Lower leg skin (tissue), 3 donors: ENCODE measurements at regions not wholly inside any gene's neighbourhood (a gene's known extent, or its start where the extent isn't known, plus 50 kb on each side); places are given as distances from the start of the nearest gene placed in this dataset.

Source experiments
- POLR2A ChIP-seq, 2 donors: fragments of 450-650 bp; IDR thresholded peaks; one replicate each; pipeline ENCODE4 v1.6.1; 2016 to 2017; ENCODE audit warnings: antibody characterized with exemption in 2 of 2, mild to moderate bottlenecking in 1 of 2, moderate library complexity in 1 of 2
- TF ChIP-seq, protein P1 (sequence below), 3 donors: fragments of 450-650 bp; IDR thresholded peaks; one replicate each; pipeline ENCODE4 v1.5.1; 2016; ENCODE audit warnings: antibody characterized with exemption in 3 of 3, mild to moderate bottlenecking in 3 of 3, moderate library complexity in 2 of 3

DNA sequence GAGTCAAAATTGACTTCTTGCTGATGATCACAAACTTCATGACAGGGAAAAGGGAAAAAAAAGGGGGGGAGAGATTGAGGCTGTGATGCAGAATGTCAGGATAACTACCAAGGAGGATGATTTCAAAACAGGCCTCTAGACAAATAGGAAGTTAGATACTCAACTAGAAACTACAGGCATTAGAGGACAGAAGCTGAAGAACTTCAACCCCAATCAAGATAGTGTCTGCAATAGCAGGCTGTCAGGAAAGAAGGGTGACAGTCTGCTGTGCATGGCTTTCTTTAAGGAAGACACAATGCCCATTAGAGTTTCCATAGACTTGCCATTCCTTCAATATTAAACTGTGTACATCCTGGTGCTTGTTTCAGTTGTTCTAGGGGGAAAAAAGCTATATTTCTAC, 257.2 kb downstream of the TTLL7 start:
- no peak for TF ChIP-seq POLR2A (IDR thresholded peaks at IDR 0.05)
- TF ChIP-seq, protein P1, sequence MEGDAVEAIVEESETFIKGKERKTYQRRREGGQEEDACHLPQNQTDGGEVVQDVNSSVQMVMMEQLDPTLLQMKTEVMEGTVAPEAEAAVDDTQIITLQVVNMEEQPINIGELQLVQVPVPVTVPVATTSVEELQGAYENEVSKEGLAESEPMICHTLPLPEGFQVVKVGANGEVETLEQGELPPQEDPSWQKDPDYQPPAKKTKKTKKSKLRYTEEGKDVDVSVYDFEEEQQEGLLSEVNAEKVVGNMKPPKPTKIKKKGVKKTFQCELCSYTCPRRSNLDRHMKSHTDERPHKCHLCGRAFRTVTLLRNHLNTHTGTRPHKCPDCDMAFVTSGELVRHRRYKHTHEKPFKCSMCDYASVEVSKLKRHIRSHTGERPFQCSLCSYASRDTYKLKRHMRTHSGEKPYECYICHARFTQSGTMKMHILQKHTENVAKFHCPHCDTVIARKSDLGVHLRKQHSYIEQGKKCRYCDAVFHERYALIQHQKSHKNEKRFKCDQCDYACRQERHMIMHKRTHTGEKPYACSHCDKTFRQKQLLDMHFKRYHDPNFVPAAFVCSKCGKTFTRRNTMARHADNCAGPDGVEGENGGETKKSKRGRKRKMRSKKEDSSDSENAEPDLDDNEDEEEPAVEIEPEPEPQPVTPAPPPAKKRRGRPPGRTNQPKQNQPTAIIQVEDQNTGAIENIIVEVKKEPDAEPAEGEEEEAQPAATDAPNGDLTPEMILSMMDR (IDR thresholded peaks at IDR 0.05), result no peak
